Thyroid gland (tissue), 4 donors: ENCODE measurements at regions not wholly inside any gene's neighbourhood (a gene's known extent, or its start where the extent isn't known, plus 50 kb on each side); places are given as distances from the start of the nearest gene placed in this dataset.

Experiments used
- DNase-seq, 2 donors: peaks; one replicate each; pipeline ENCODE4 v3.0.0-alpha.2; 2019
- H3K27ac ChIP-seq, 3 donors: fragments of 200-600 bp; sonication (generic); 1 replicate in 2 of 3; 2 replicates in 1 of 3; pipeline ENCODE4 v1.5.1; 2016 to 2019; ENCODE audit warnings: mild to moderate bottlenecking in 1 of 3, moderate library complexity in 1 of 3
- H3K27me3 ChIP-seq: fragments of 200-600 bp; sonication (generic); one replicate; pipeline ENCODE4 v1.5.1; 2019
- H3K36me3 ChIP-seq, 2 donors: fragments of 200-600 bp; sonication (generic); one replicate each; pipeline ENCODE4 v1.5.1; 2016 to 2019
- H3K4me1 ChIP-seq, 2 donors: fragments of 200-600 bp; sonication (generic); one replicate each; pipeline ENCODE4 v1.5.1; 2017 to 2019
- H3K4me3 ChIP-seq, 3 donors: fragments of 200-600 bp; sonication (generic); replicated peaks in 1 of 3; 1 replicate in 2 of 3; 2 replicates in 1 of 3; pipeline ENCODE4 v1.5.1; 2016; ENCODE audit warnings: mild to moderate bottlenecking in 1 of 3
- H3K9me3 ChIP-seq: fragments of 200-600 bp; sonication (generic); one replicate; pipeline ENCODE4 v1.5.1; 2017
- CTCF ChIP-seq, 6 experiments: fragments of 200-600 bp in 3 of 6; fragments of 450-650 bp in 3 of 6; sonication (generic) in 3 of 6; IDR thresholded peaks; one replicate each; pipeline ENCODE4 v1.5.1; 2016 to 2019; ENCODE audit warnings: antibody characterized with exemption in 6 of 6, mild to moderate bottlenecking in 2 of 6, inconsistent platforms in 1 of 6, moderate library complexity in 1 of 6
- POLR2A ChIP-seq, 2 donors: fragments of 450-650 bp; IDR thresholded peaks; one replicate each; pipeline ENCODE4 v1.6.1; 2017; ENCODE audit warnings: antibody characterized with exemption in 2 of 2, mild to moderate bottlenecking in 2 of 2, moderate library complexity in 1 of 2
- WGBS, 2 donors: methylation state at CpG; one replicate each; pipeline ENCODE4 v1.1.5; 2017; 5-methylcytosine and 5-hydroxymethylcytosine counted together
- intact Hi-C: fragments of 100-400 bp; cut with DNase I; formaldehyde crosslinking; loops from one replicate; pipeline ENCODE4 v1.15.1; 2023

GRCh38 chr22:48523091-48523490 is 1304.6 kb downstream of the BRD1 start:
- no peak overlapping the region for H3K27ac ChIP-seq
- WGBS, 2 donors = 79 to 82% methylated on average over 7 to 10 of the region's 19 CpGs
- H3K9me3 ChIP-seq = no peaks in the 10 kb centered on the region
- no peak for DNase-seq
- intact Hi-C loops = no loop called here
- H3K27me3 ChIP-seq = no peaks in the 10 kb centered on the region
- H3K36me3 ChIP-seq = no peaks in the 10 kb centered on the region
- no peak overlapping the region for H3K4me3 ChIP-seq
- H3K4me1 ChIP-seq = no peaks in the 10 kb centered on the region
- no peak for TF ChIP-seq POLR2A (IDR thresholded peaks at IDR 0.05)
- no peak for TF ChIP-seq CTCF (IDR thresholded peaks at IDR 0.05)

- Histone ChIP-seq H3K4me1 (no peaks in the 10 kb centered on the region), H3K4me3 (no peak overlapping the region), H3K9me3 (no peaks in the 10 kb centered on the region), H3K36me3 (no peaks in the 10 kb centered on the region), H3K27ac (no peak overlapping the region), H3K27me3 (no peaks in the 10 kb centered on the region)
- WGBS, 2 donors = 87 to 96% methylated on average over 5 to 7 of the region's 14 CpGs
- no peak for TF ChIP-seq POLR2A (IDR thresholded peaks at IDR 0.05)
- TF ChIP-seq CTCF (IDR thresholded peaks at IDR 0.05) = no peak
- intact Hi-C loops = no loop called here
- no peak for DNase-seq
These were observed 1305.4 kb downstream of the BRD1 start for GRCh38 chr22:48522271-48522670.

- H3K36me3 ChIP-seq = no peaks in the 10 kb centered on the region
- H3K27me3 ChIP-seq = no peaks in the 10 kb centered on the region
- H3K4me1 ChIP-seq = no peaks in the 10 kb centered on the region
- intact Hi-C loops = no loop called here
- no peak overlapping the region for H3K27ac ChIP-seq
- 49 to 51% methylated on average over 13 of the region's 13 CpGs for WGBS, 2 donors
- H3K4me3 ChIP-seq = no peak overlapping the region
- no peak for TF ChIP-seq CTCF (IDR thresholded peaks at IDR 0.05)
- TF ChIP-seq POLR2A (IDR thresholded peaks at IDR 0.05) = no peak
- DNase-seq = no peak
- no peaks in the 10 kb centered on the region for H3K9me3 ChIP-seq
These were observed 1306.6 kb downstream of the BRD1 start for GRCh38 chr22:48520884-48521588.

- Histone ChIP-seq H3K4me3 (no peak overlapping the region), H3K9me3 (no peaks in the 10 kb centered on the region), H3K36me3 (no peaks in the 10 kb centered on the region), H3K27ac (no peak overlapping the region), H3K27me3 (no peaks in the 10 kb centered on the region), H3K4me1 (no peaks in the 10 kb centered on the region)
- intact Hi-C loops = no loop called here
- 91 to 92% methylated on average over 10 of the region's 10 CpGs for WGBS, 2 donors
- TF ChIP-seq POLR2A (IDR thresholded peaks at IDR 0.05) (no peak), CTCF (IDR thresholded peaks at IDR 0.05) (no peak)
- DNase-seq = no peak
These were observed 1307.5 kb downstream of the BRD1 start for GRCh38 chr22:48520207-48520606.

GRCh38 chr22:48517039-48518030 is 1310.3 kb downstream of the BRD1 start:
- 56 to 74% methylated on average over 15 to 26 of the region's 35 CpGs for WGBS, 2 donors

More at GRCh38 chr22:48517039-48518030, 1310.3 kb downstream of the BRD1 start:
- Histone ChIP-seq H3K4me1 (no peaks in the 10 kb centered on the region), H3K27ac (no peak overlapping the region), H3K27me3 (no peaks in the 10 kb centered on the region), H3K9me3 (no peaks in the 10 kb centered on the region), H3K36me3 (no peaks in the 10 kb centered on the region), H3K4me3 (no peak overlapping the region)
- DNase-seq = no peak
- TF ChIP-seq CTCF (IDR thresholded peaks at IDR 0.05) = no peak
- TF ChIP-seq POLR2A (IDR thresholded peaks at IDR 0.05) = no peak
- intact Hi-C loops = no loop called here
